OCI-LY3 (cell line): ENCODE measurements at regions not wholly inside any gene's neighbourhood (a gene's known extent, or its start where the extent isn't known, plus 50 kb on each side); places are given as distances from the start of the nearest gene placed in this dataset.

Source experiments
- EZH2phosphoT487 ChIP-seq: fragments of 200-600 bp; shearing (Covaris generic); IDR thresholded peaks from 2 replicates; pipeline ENCODE4 v1.6.1; 2018; ENCODE audit warnings: antibody characterized with exemption, mixed run types, low read depth
- TF ChIP-seq, protein P1 (sequence below): fragments of 200-600, 300-600 bp; sonication (generic); IDR thresholded peaks from 2 replicates; pipeline ENCODE4 v1.5.1; 2014; ENCODE audit warnings: antibody characterized with exemption, low read length, low read depth

DNA sequence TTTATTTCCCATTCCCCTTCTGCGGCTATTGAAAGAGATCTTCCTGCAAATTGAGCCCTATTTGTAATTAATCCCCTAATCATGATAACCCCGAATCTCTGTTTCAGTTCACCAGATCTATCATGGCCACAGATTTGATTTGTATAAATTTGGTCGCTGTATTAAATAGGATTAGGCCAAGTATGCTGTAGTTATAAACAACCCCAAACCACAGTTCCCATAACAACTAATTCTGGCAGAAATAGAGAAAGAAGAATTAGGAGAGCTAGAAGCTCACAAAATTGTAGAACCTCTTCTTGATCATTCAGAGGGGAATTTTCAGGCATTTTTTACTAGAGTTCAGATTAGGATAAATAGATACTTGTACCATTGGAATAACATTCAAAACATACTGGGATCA, 433.7 kb upstream of the TNP1 start:
- TF ChIP-seq, protein P1, sequence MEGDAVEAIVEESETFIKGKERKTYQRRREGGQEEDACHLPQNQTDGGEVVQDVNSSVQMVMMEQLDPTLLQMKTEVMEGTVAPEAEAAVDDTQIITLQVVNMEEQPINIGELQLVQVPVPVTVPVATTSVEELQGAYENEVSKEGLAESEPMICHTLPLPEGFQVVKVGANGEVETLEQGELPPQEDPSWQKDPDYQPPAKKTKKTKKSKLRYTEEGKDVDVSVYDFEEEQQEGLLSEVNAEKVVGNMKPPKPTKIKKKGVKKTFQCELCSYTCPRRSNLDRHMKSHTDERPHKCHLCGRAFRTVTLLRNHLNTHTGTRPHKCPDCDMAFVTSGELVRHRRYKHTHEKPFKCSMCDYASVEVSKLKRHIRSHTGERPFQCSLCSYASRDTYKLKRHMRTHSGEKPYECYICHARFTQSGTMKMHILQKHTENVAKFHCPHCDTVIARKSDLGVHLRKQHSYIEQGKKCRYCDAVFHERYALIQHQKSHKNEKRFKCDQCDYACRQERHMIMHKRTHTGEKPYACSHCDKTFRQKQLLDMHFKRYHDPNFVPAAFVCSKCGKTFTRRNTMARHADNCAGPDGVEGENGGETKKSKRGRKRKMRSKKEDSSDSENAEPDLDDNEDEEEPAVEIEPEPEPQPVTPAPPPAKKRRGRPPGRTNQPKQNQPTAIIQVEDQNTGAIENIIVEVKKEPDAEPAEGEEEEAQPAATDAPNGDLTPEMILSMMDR: no peak
- TF ChIP-seq EZH2phosphoT487: no peak
